Prostate gland (tissue), 2 donors: ENCODE measurements at regions not wholly inside any gene's neighbourhood (a gene's known extent, or its start where the extent isn't known, plus 50 kb on each side); places are given as distances from the start of the nearest gene placed in this dataset.
"Not testable (repeated sequence)": the region's sequence is repeated elsewhere in the genome, so short reads cannot be mapped to it uniquely, and the experiment has no call there.

Experiments used
- DNase-seq: peaks from one replicate; pipeline ENCODE4 v3.0.0-alpha.2; 2019; ENCODE audit warnings: low spot score
- H3K27ac ChIP-seq, 2 donors: fragments of 200-600 bp; sonication (generic); 2 replicates each; pipeline ENCODE4 v1.5.1; 2017 to 2019
- H3K27me3 ChIP-seq: fragments of 200-600 bp; sonication (generic); replicated peaks from 2 replicates; pipeline ENCODE4 v1.5.1; 2019; ENCODE audit not compliant: insufficient read depth
- H3K36me3 ChIP-seq, 2 donors: fragments of 200-600 bp; sonication (generic); 1 replicate in 1 of 2; 2 replicates in 1 of 2; pipeline versions ENCODE4 v1.5.1 to v1.8.1; 2017 to 2019
- H3K4me1 ChIP-seq: fragments of 200-600 bp; sonication (generic); replicated peaks from 2 replicates; pipeline ENCODE4 v1.5.1; 2019
- H3K4me3 ChIP-seq, 2 donors: fragments of 200-600 bp; sonication (generic); 2 replicates each; pipeline ENCODE4 v1.5.1; 2017 to 2019
- H3K9me3 ChIP-seq: fragments of 200-600 bp; sonication (generic); 2 replicates; pipeline ENCODE4 v1.5.1; 2017
- CTCF ChIP-seq, 4 experiments: fragments of 200-600 bp in 2 of 4; fragments of 450-650 bp in 2 of 4; sonication (generic) in 2 of 4; IDR thresholded peaks; 1 replicate in 3 of 4; 2 replicates in 1 of 4; pipeline ENCODE4 v1.5.1; 2016 to 2019; ENCODE audit warnings: antibody characterized with exemption in 4 of 4, mild to moderate bottlenecking in 2 of 4, moderate library complexity in 2 of 4
- POLR2A ChIP-seq: fragments of 450-650 bp; IDR thresholded peaks from one replicate; pipeline ENCODE4 v1.6.1; 2016; ENCODE audit warnings: antibody characterized with exemption, mild to moderate bottlenecking
- POLR2AphosphoS5 ChIP-seq: sonication (generic); formaldehyde crosslinking; IDR thresholded peaks from one replicate; pipeline ENCODE4 v1.6.1; 2017; ENCODE audit warnings: antibody characterized with exemption
- WGBS: methylation state at CpG from one replicate; pipeline ENCODE4 v1.1.5; 2018; 5-methylcytosine and 5-hydroxymethylcytosine counted together
- intact Hi-C: fragments of 100-400 bp; cut with DNase I; formaldehyde crosslinking; loops from one replicate; pipeline ENCODE4 v1.14.2; 2022

- TF ChIP-seq POLR2A (no peak), POLR2AphosphoS5 (no peak), CTCF (IDR thresholded peaks at IDR 0.05) (no peak)
- H3K9me3 ChIP-seq: no peaks in the 10 kb centered on the region
- no peak for DNase-seq
- no peaks in the 10 kb centered on the region for H3K36me3 ChIP-seq
- H3K4me3 ChIP-seq: no peak overlapping the region
- no peaks in the 10 kb centered on the region for H3K4me1 ChIP-seq
- intact Hi-C loops: no loop called here
- H3K27ac ChIP-seq: no peak overlapping the region
- H3K27me3 ChIP-seq: no peaks in the 10 kb centered on the region
- WGBS: 13% methylated on average over 1 of the region's 1 CpG
Observed at GRCh38 chr12:34121360-34121759, 99.1 kb downstream of the ALG10 start.

GRCh38 chr12:34123092-34123491 lies 100.8 kb downstream of the ALG10 start:
- WGBS: 32% methylated on average over 6 of the region's 6 CpGs
- H3K4me3 ChIP-seq, intact Hi-C loops, DNase-seq, H3K36me3 ChIP-seq, H3K27me3 ChIP-seq, H3K27ac ChIP-seq, H3K4me1 ChIP-seq, H3K9me3 ChIP-seq: not testable (repeated sequence)
- peak; percentile 41 to 79 (median 60) for TF ChIP-seq CTCF (IDR thresholded peaks at IDR 0.05)

- Histone ChIP-seq H3K9me3 (no peaks in the 10 kb centered on the region), H3K27me3 (no peaks in the 10 kb centered on the region), H3K27ac (no peak overlapping the region), H3K4me3 (no peak overlapping the region), H3K4me1 (no peaks in the 10 kb centered on the region), H3K36me3 (no peaks in the 10 kb centered on the region)
- intact Hi-C loops: no loop called here
- DNase-seq: no peak
- no peak for TF ChIP-seq POLR2A
- no peak for TF ChIP-seq CTCF (IDR thresholded peaks at IDR 0.05)
- no peak for TF ChIP-seq POLR2AphosphoS5
- WGBS: 85% methylated on average over 8 of the region's 8 CpGs
Observed at GRCh38 chr12:34124608-34125007, 102.3 kb downstream of the ALG10 start.

- no peaks in the 10 kb centered on the region for H3K36me3 ChIP-seq
- no peak for DNase-seq
- H3K4me1 ChIP-seq: no peaks in the 10 kb centered on the region
- 71% methylated on average over 9 of the region's 9 CpGs for WGBS
- no peaks in the 10 kb centered on the region for H3K27me3 ChIP-seq
- no peaks in the 10 kb centered on the region for H3K9me3 ChIP-seq
- no peak overlapping the region for H3K27ac ChIP-seq
- intact Hi-C loops: no loop called here
- H3K4me3 ChIP-seq: no peak overlapping the region
- TF ChIP-seq POLR2A: no peak
- no peak for TF ChIP-seq CTCF (IDR thresholded peaks at IDR 0.05)
- no peak for TF ChIP-seq POLR2AphosphoS5
Observed at GRCh38 chr12:34126239-34126641, 103.9 kb downstream of the ALG10 start.

GRCh38 chr12:34126805-34127204 lies 104.5 kb downstream of the ALG10 start:
- no peaks in the 10 kb centered on the region for H3K9me3 ChIP-seq
- no peak overlapping the region for H3K4me3 ChIP-seq
- 63% methylated on average over 1 of the region's 1 CpG for WGBS
- H3K27me3 ChIP-seq: no peaks in the 10 kb centered on the region
- no peaks in the 10 kb centered on the region for H3K4me1 ChIP-seq
- intact Hi-C loops: no loop called here
- DNase-seq: no peak
- no peaks in the 10 kb centered on the region for H3K36me3 ChIP-seq
- H3K27ac ChIP-seq: no peak overlapping the region
- TF ChIP-seq CTCF (IDR thresholded peaks at IDR 0.05) (no peak), POLR2A (no peak), POLR2AphosphoS5 (no peak)

GRCh38 chr12:34127379-34127778 lies 105.1 kb downstream of the ALG10 start:
- intact Hi-C loops, H3K9me3 ChIP-seq, H3K4me1 ChIP-seq, H3K27me3 ChIP-seq, H3K36me3 ChIP-seq, H3K4me3 ChIP-seq, DNase-seq, H3K27ac ChIP-seq: not testable (repeated sequence)
- 30% methylated on average over 2 of the region's 2 CpGs for WGBS
